ENCODE measurements at regions not wholly inside any gene's neighbourhood (a gene's known extent, or its start where the extent isn't known, plus 50 kb on each side); places are given as distances from the start of the nearest gene placed in this dataset.

DNA sequence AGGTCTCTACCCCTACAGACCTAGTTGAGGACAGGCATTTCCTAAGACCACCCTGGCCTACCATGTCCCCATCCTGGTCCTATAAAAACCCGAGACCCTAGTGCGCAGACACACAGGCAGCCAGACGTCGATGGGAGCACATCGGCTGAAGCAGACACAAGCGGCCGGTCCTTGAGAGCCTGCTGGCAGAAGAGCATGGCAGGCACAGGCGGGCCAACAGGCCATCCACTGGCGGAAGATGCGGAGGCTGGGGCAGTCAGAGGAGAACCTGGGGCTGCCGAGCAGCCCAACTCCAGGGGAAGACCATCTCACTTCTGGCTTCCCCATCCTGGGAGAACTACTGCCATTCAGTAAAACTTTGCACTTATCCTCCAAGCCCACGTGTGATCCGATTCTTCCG is 396.8 kb downstream of the AEBP2 start:
- TF ChIP-seq POLR2A (IDR thresholded peaks at IDR 0.05) (no peak), POLR2AphosphoS5 (IDR thresholded peaks at IDR 0.05; ENCODE audit: insufficient read depth in 1 of 2, low read depth in 1 of 2) (no peak)
- TF ChIP-seq, protein P1, sequence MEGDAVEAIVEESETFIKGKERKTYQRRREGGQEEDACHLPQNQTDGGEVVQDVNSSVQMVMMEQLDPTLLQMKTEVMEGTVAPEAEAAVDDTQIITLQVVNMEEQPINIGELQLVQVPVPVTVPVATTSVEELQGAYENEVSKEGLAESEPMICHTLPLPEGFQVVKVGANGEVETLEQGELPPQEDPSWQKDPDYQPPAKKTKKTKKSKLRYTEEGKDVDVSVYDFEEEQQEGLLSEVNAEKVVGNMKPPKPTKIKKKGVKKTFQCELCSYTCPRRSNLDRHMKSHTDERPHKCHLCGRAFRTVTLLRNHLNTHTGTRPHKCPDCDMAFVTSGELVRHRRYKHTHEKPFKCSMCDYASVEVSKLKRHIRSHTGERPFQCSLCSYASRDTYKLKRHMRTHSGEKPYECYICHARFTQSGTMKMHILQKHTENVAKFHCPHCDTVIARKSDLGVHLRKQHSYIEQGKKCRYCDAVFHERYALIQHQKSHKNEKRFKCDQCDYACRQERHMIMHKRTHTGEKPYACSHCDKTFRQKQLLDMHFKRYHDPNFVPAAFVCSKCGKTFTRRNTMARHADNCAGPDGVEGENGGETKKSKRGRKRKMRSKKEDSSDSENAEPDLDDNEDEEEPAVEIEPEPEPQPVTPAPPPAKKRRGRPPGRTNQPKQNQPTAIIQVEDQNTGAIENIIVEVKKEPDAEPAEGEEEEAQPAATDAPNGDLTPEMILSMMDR (IDR thresholded peaks at IDR 0.05): no peak
